Left ventricle myocardium superior (tissue), 1 donor: ENCODE measurements at regions not wholly inside any gene's neighbourhood (a gene's known extent, or its start where the extent isn't known, plus 50 kb on each side); places are given as distances from the start of the nearest gene placed in this dataset.
"Not testable (repeated sequence)": the region's sequence is repeated elsewhere in the genome, so short reads cannot be mapped to it uniquely, and the experiment has no call there.

Source experiments
- ATAC-seq: fragments of 200-7000 bp; cut with Tn5 transposase; one replicate; pipeline ENCODE4 v1.9.1; 2020; ENCODE audit warnings: mild to moderate bottlenecking, moderate library complexity
- DNase-seq: peaks from one replicate; pipeline ENCODE4 v3.0.0-alpha.2; 2020
- intact Hi-C: fragments of 100-400 bp; cut with micrococcal nuclease; formaldehyde crosslinking; loops from one replicate; pipeline ENCODE4 v1.11.0; 2022
- donor health status: DM: no; HTN: yes; CAD: no; lungs with severe emphysema.

DNA sequence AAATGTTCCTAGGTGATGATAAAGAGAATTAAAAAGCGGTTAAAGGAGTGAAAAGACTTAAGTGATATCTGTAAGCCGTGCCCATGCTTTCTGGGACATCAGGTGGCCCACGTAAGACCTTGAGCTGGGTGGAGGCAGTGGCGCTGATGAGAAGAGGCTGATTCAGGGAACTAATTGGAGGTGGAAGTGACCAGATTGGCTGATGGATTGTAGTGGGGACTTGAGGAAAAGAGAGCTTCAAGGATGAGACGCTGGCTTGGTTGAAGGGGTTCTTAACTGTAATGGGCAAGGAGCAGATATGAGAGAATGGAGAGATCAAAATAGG lies 69.1 kb upstream of the EP300 start:
- intact Hi-C loops, result loop anchor here (10.0 kb wide), 1 partner anchor 62 kb away; no protein-coding TSS in a partner anchor

DNA sequence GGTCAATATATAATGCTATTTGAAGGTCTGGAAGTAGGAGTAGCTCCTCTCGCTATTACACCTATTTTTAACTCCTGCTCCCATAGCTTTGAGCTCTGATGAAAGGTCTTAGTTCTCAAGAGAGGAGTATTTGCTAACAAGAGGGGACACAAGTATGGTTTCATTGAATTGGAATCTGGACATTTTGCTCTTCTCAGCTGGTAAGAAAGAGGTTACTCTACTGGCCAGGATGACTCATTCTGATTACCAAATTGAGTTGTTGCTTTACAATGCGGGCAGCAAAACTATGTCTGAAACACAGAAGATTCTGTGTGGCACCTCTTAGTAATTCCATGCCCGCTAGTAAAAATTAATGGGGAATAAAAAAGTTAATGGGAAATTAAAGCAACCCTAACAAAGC lies 63.6 kb upstream of the EP300 start:
- DNase-seq, result no peak
- ATAC-seq, result peak; percentile 34
- intact Hi-C loops, result loop anchor here (10.0 kb wide), 1 partner anchor 56 kb away; no protein-coding TSS in a partner anchor

More for the DNA sequence above, 69.1 kb upstream of the EP300 start:
- ATAC-seq (no peak), DNase-seq (no peak)

GRCh38 chr22:41030891-41031290 lies 61.5 kb upstream of the EP300 start:
- DNase-seq (no peak), ATAC-seq (no peak)
- intact Hi-C loops, result no loop called here

DNA sequence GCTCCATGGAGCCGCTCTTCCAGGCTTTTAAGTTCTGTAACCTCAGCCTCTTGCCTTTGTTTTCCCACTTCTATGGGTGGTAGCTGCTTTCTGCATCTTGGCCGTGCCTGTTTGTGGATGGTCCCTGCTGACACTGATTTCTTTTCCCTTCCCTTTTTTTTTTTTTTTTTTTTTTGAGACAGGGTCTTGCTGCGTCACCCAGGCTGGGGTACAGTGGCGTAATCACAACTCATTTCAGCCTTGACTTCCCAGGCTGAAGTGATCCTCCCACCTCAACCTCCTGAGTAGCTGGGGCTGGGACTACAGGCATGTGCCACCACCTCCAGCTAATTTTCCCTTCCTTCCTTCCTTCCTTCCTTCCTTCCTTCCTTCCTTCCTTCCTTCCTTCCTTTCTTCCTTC lies 57.7 kb upstream of the EP300 start:
- intact Hi-C loops, result no loop called here
- ATAC-seq, result no peak
- no peak for DNase-seq

GRCh38 chr22:41036924-41037323 lies 55.5 kb upstream of the EP300 start:
- DNase-seq (no peak), ATAC-seq (no peak)
- intact Hi-C loops, result no loop called here

GRCh38 chr22:41038732-41039131 lies 53.7 kb upstream of the EP300 start:
- ATAC-seq (no peak), DNase-seq (no peak)
- intact Hi-C loops, result no loop called here

DNA sequence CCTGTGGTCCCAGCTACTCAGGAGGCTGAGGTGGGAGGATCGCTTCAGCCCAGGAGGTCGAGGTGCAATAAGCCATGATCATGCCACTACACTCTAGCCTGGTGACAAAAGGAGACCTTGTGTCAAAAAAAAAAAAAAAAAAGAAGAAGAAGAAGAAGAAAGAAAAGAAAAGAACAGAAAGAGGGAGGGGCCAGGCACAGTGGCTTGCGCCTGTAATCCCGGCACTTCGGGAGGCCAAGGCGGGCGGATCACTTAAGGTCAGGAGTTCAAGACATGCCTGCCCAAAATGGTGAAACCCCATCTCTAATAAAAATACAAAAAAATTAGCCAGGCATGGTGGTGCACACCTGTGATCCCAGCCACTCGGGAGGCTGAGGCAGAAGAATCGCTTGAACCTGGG lies 52.8 kb upstream of the EP300 start:
- ATAC-seq, intact Hi-C loops, DNase-seq: not testable (repeated sequence)

DNA sequence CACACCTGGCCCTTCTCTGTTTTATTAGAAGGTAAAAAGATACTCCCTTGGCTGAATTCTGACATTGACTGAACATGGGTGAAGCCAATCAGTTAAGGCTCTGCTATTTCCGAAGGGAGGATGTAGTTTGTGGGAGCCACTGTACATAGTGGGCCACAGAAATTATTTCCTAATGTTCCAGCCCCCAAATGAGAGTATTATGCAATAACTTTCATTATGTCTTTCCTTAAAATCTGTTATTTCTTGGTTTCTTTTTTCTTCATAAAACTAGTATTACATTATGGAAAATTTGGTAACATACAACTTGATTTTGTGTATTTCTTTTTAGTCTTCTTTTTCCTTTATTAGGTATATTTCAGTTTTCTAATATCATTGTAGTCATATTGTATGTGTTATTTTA lies 51.9 kb upstream of the EP300 start:
- intact Hi-C loops, result no loop called here
- DNase-seq, result no peak
- ATAC-seq, result no peak

DNA sequence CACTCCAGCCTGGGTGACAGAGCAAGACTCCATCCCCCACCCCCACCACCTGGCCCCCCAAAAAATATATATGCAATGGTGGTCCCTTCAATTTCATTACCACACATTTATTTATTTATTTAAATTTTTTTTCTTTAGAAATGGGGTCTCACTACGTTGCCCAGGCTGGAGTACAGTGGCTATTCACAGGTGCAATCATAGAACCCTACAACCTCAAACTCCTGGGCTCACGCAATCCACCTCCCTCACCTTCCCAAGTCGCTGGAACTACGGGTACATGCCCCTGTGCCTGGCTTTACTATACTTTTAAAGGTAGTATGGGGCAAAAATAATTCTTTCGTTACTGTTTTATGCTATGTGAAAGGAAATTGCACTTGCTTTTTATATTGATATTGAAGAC lies 50.9 kb upstream of the EP300 start:
- intact Hi-C loops, result no loop called here
- no peak for DNase-seq
- no peak for ATAC-seq
